ENCODE measurements at regions not wholly inside any gene's neighbourhood (a gene's known extent, or its start where the extent isn't known, plus 50 kb on each side); places are given as distances from the start of the nearest gene placed in this dataset.

- Histone ChIP-seq H3K4me3 (no peak overlapping the region), H3K4me1 (no peaks in the 10 kb centered on the region), H3K9me3 (no peaks in the 10 kb centered on the region), H3K27me3 (no peaks in the 10 kb centered on the region), H3K27ac (no peak overlapping the region), H3K36me3 (no peaks in the 10 kb centered on the region)
- no peak for DNase-seq
- intact Hi-C loops (cut with DNase I; ENCODE audit: low total_unique reads): no loop called here
- no peak for TF ChIP-seq CTCF (IDR thresholded peaks at IDR 0.05)
Measured at GRCh38 chr7:52475001-52475582, 560.3 kb upstream of the POM121L12 start.

GRCh38 chr7:52473756-52474155 is 561.7 kb upstream of the POM121L12 start:
- intact Hi-C loops (cut with DNase I; ENCODE audit: low total_unique reads): no loop called here
- DNase-seq: no peak
- no peaks in the 10 kb centered on the region for H3K9me3 ChIP-seq
- H3K27ac ChIP-seq: no peak overlapping the region
- no peak overlapping the region for H3K4me3 ChIP-seq
- no peaks in the 10 kb centered on the region for H3K27me3 ChIP-seq
- H3K36me3 ChIP-seq: no peaks in the 10 kb centered on the region
- no peaks in the 10 kb centered on the region for H3K4me1 ChIP-seq
- TF ChIP-seq CTCF (IDR thresholded peaks at IDR 0.05): no peak

- intact Hi-C loops (cut with DNase I; ENCODE audit: low total_unique reads): no loop called here
- Histone ChIP-seq H3K4me1 (no peaks in the 10 kb centered on the region), H3K36me3 (no peaks in the 10 kb centered on the region), H3K27me3 (no peaks in the 10 kb centered on the region), H3K27ac (no peak overlapping the region), H3K9me3 (no peaks in the 10 kb centered on the region), H3K4me3 (no peak overlapping the region)
- no peak for TF ChIP-seq CTCF (IDR thresholded peaks at IDR 0.05)
- no peak for DNase-seq
Measured at GRCh38 chr7:52472006-52472620, 563.3 kb upstream of the POM121L12 start.

GRCh38 chr7:52465216-52465615 is 570.2 kb upstream of the POM121L12 start:
- TF ChIP-seq CTCF (IDR thresholded peaks at IDR 0.05): no peak
- Histone ChIP-seq H3K27me3 (no peaks in the 10 kb centered on the region), H3K36me3 (no peaks in the 10 kb centered on the region), H3K4me3 (no peak overlapping the region), H3K9me3 (no peaks in the 10 kb centered on the region), H3K4me1 (no peaks in the 10 kb centered on the region), H3K27ac (no peak overlapping the region)
- DNase-seq: no peak
- intact Hi-C loops (cut with DNase I; ENCODE audit: low total_unique reads): no loop called here

GRCh38 chr7:52463341-52463740 is 572.1 kb upstream of the POM121L12 start:
- Histone ChIP-seq H3K4me3 (no peak overlapping the region), H3K27ac (no peak overlapping the region), H3K27me3 (no peaks in the 10 kb centered on the region), H3K36me3 (no peaks in the 10 kb centered on the region), H3K4me1 (no peaks in the 10 kb centered on the region), H3K9me3 (no peaks in the 10 kb centered on the region)
- no peak for TF ChIP-seq CTCF (IDR thresholded peaks at IDR 0.05)
- intact Hi-C loops (cut with DNase I; ENCODE audit: low total_unique reads): no loop called here
- DNase-seq: no peak

Data from tibial artery (tissue), 4 donors.